IMR-90 (cell line): ENCODE measurements at regions not wholly inside any gene's neighbourhood (a gene's known extent, or its start where the extent isn't known, plus 50 kb on each side); places are given as distances from the start of the nearest gene placed in this dataset.

ENCODE experiments used
- ATAC-seq: fragments of 200-7000 bp; cut with Tn5 transposase; 2 replicates; pipeline ENCODE4 v1.9.1; 2020; ENCODE audit warnings: low read depth, mild to moderate bottlenecking, moderate library complexity
- BruUV-seq: library from RNA; stranded (reverse); fragments of 400-500 nt; replicated peaks from 2 replicates; lab custom pipeline; 2021; lab: Mats Ljungman, UMichigan
- CTCF ChIA-PET: fragments of 300-600 bp; formaldehyde crosslinking; extraction: SDS; loops from one replicate; lab custom pipeline; 2021; ENCODE audit warnings: antibody characterized with exemption; lab: Yijun Ruan, JAX
- POLR2A ChIA-PET: fragments of 300-600 bp; sonication (Branson Sonifier 250); formaldehyde crosslinking; loops from one replicate; lab custom pipeline; 2022; ENCODE audit warnings: antibody characterized with exemption; ENCODE audit not compliant: unreplicated experiment; lab: Charles Lee
- DNase-seq: peaks from one replicate; pipeline ENCODE4 v3.0.0; 2013
- H2AFZ ChIP-seq: replicated peaks from 2 replicates; pipeline ENCODE3; 2013; ENCODE audit warnings: low read length, mild to moderate bottlenecking; ENCODE audit not compliant: poor library complexity
- H2AK5ac ChIP-seq: 2 replicates; pipeline ENCODE4 v1.6.1; 2013; ENCODE audit warnings: low read depth, low read length, inconsistent platforms
- H2AK9ac ChIP-seq: replicated peaks from 2 replicates; pipeline ENCODE3; 2013; ENCODE audit warnings: mild to moderate bottlenecking, low read depth, low read length, moderate library complexity; ENCODE audit not compliant: poor library complexity
- H2BK120ac ChIP-seq: 2 replicates; pipeline ENCODE4 v1.6.1; 2013; ENCODE audit warnings: low read depth, low read length, inconsistent platforms
- H2BK15ac ChIP-seq: 3 replicates; pipeline ENCODE4 v1.6.1; 2013; ENCODE audit warnings: low read depth, low read length, inconsistent platforms
- H2BK20ac ChIP-seq: 2 replicates; pipeline ENCODE4 v1.6.1; 2013; ENCODE audit warnings: low read depth, mild to moderate bottlenecking, inconsistent platforms, low read length, moderate library complexity
- H2BK5ac ChIP-seq: 2 replicates; pipeline ENCODE4 v1.6.1; 2013; ENCODE audit warnings: mild to moderate bottlenecking, low read depth, low read length, inconsistent platforms; ENCODE audit not compliant: poor library complexity, severe bottlenecking
- H3K14ac ChIP-seq: replicated peaks from 2 replicates; pipeline ENCODE4 v1.6.1; 2013; ENCODE audit warnings: low read depth, low read length, inconsistent platforms
- H3K18ac ChIP-seq: 2 replicates; pipeline ENCODE4 v1.6.1; 2013; ENCODE audit warnings: low read depth, low read length, control low read depth
- H3K23ac ChIP-seq: 2 replicates; pipeline ENCODE4 v1.6.1; 2013; ENCODE audit warnings: low read depth, low read length, inconsistent platforms
- H3K27ac ChIP-seq: 2 replicates; pipeline ENCODE4 v1.5.1; 2013; ENCODE audit warnings: mild to moderate bottlenecking, control low read depth, low read length; ENCODE audit not compliant: insufficient read depth
- H3K27me3 ChIP-seq: 2 replicates; pipeline ENCODE4 v1.6.1; 2013; ENCODE audit warnings: low read length; ENCODE audit not compliant: control insufficient read depth, insufficient read depth
- H3K36me3 ChIP-seq: 2 replicates; pipeline ENCODE4 v1.6.1; 2013; ENCODE audit warnings: low read length, mixed read lengths; ENCODE audit not compliant: control insufficient read depth, insufficient read depth
- H3K4ac ChIP-seq: 2 replicates; pipeline ENCODE4 v1.6.1; 2013; ENCODE audit warnings: low read depth, low read length, inconsistent platforms
- H3K4me1 ChIP-seq: 2 replicates; pipeline ENCODE4 v1.6.1; 2013; ENCODE audit warnings: low read length, mixed read lengths; ENCODE audit not compliant: control insufficient read depth, insufficient read depth
- H3K4me2 ChIP-seq: 2 replicates; pipeline ENCODE4 v1.6.1; 2013; ENCODE audit warnings: low read depth, mild to moderate bottlenecking, control low read depth, low read length, moderate library complexity
- H3K4me3 ChIP-seq: 2 replicates; pipeline ENCODE4 v1.5.1; 2013; ENCODE audit warnings: low read depth, mild to moderate bottlenecking, control low read depth, low read length, moderate library complexity; ENCODE audit not compliant: insufficient read depth
- H3K56ac ChIP-seq: 2 replicates; pipeline ENCODE4 v1.6.1; 2013; ENCODE audit warnings: low read length, inconsistent platforms; ENCODE audit not compliant: insufficient read depth; ENCODE audit errors: extremely low read depth
- H3K79me1 ChIP-seq, 2 experiments: 2 replicates each; pipeline ENCODE4 v1.6.1; 2013; ENCODE audit warnings: low read length in 2 of 2, inconsistent platforms in 1 of 2, low read depth in 1 of 2
- H3K9ac ChIP-seq: 2 replicates; pipeline ENCODE4 v1.6.1; 2013; ENCODE audit warnings: low read depth, low read length, control low read depth
- H3K9me1 ChIP-seq: 2 replicates; pipeline ENCODE4 v1.6.1; 2013; ENCODE audit warnings: low read length, inconsistent platforms; ENCODE audit not compliant: insufficient read depth
- H3K9me3 ChIP-seq: 2 replicates; pipeline ENCODE4 v1.6.1; 2013; ENCODE audit warnings: low read length; ENCODE audit not compliant: control insufficient read depth, insufficient read depth
- H4K20me1 ChIP-seq: 2 replicates; pipeline ENCODE4 v1.6.1; 2013; ENCODE audit warnings: low read length, inconsistent platforms; ENCODE audit not compliant: insufficient read depth
- H4K5ac ChIP-seq: 2 replicates; pipeline ENCODE4 v1.6.1; 2013; ENCODE audit warnings: mild to moderate bottlenecking, low read depth, low read length, control low read depth
- H4K8ac ChIP-seq, 2 experiments: 2 replicates each; pipeline ENCODE4 v1.6.1; 2013; ENCODE audit warnings: low read depth in 2 of 2, low read length in 2 of 2, control low read depth in 1 of 2, inconsistent platforms in 1 of 2
- H4K91ac ChIP-seq: 2 replicates; pipeline ENCODE4 v1.6.1; 2013; ENCODE audit warnings: low read depth, low read length, inconsistent platforms; ENCODE audit not compliant: insufficient read depth
- BHLHE40 ChIP-seq: fragments of 150-350 bp; IDR thresholded peaks from 2 replicates; pipeline ENCODE4 v1.6.1; 2016; ENCODE audit warnings: mild to moderate bottlenecking, low read depth, low read length
- CEBPB ChIP-seq: IDR thresholded peaks from 2 replicates; pipeline ENCODE4 v1.6.1; 2012; ENCODE audit warnings: low read depth, low read length, improper control_type of control experiment
- CHD1 ChIP-seq: IDR thresholded peaks from 2 replicates; pipeline ENCODE4 v1.6.1; 2012; ENCODE audit warnings: low read depth, low read length, improper control_type of control experiment
- CTCF ChIP-seq: conservative IDR thresholded peaks from 2 replicates; pipeline ENCODE4 v1.5.1; 2012; ENCODE audit warnings: mild to moderate bottlenecking, low read depth, low read length, improper control_type of control experiment
- FOS ChIP-seq: fragments of 150-350 bp; IDR thresholded peaks from 2 replicates; pipeline ENCODE4 v1.6.1; 2016; ENCODE audit warnings: low read depth, low read length
- MAFK ChIP-seq: IDR thresholded peaks from 2 replicates; pipeline ENCODE4 v1.6.1; 2012; ENCODE audit warnings: low read depth, low read length, improper control_type of control experiment
- MAZ ChIP-seq: IDR thresholded peaks from 2 replicates; pipeline ENCODE4 v1.6.1; 2012; ENCODE audit warnings: low read depth, mild to moderate bottlenecking, low read length, improper control_type of control experiment, moderate library complexity, borderline replicate concordance
- MXI1 ChIP-seq: IDR thresholded peaks from 2 replicates; pipeline ENCODE4 v1.6.1; 2012; ENCODE audit warnings: low read depth, mild to moderate bottlenecking, low read length, moderate library complexity, borderline replicate concordance
- NFE2L2 ChIP-seq: fragments of 150-350 bp; IDR thresholded peaks from 2 replicates; pipeline ENCODE4 v1.6.1; 2016; ENCODE audit warnings: low read depth, mild to moderate bottlenecking, low read length
- POLR2A ChIP-seq: IDR thresholded peaks from 2 replicates; pipeline ENCODE4 v1.6.1; 2012; ENCODE audit warnings: mild to moderate bottlenecking, low read depth, low read length
- RAD21 ChIP-seq: IDR thresholded peaks from 2 replicates; pipeline ENCODE4 v1.6.1; 2012; ENCODE audit warnings: low read length, improper control_type of control experiment
- RCOR1 ChIP-seq: IDR thresholded peaks from 2 replicates; pipeline ENCODE4 v1.6.1; 2012; ENCODE audit warnings: mild to moderate bottlenecking, low read length, improper control_type of control experiment; ENCODE audit not compliant: insufficient replicate concordance
- RFX5 ChIP-seq: IDR thresholded peaks from 2 replicates; pipeline ENCODE4 v1.8.0; 2012; ENCODE audit warnings: low read depth, mild to moderate bottlenecking, low read length, moderate library complexity
- SMC3 ChIP-seq: fragments of 150-350 bp; IDR thresholded peaks from 2 replicates; pipeline ENCODE4 v1.6.1; 2016; ENCODE audit warnings: low read depth, mild to moderate bottlenecking, antibody characterized with exemption, low read length, moderate library complexity
- USF2 ChIP-seq: fragments of 150-350 bp; IDR thresholded peaks from 2 replicates; pipeline ENCODE4 v1.6.1; 2017; ENCODE audit warnings: mild to moderate bottlenecking, antibody characterized with exemption, low read length, low read depth
- WGBS, 2 experiments: methylation state at CpG; one replicate each; pipeline versions ENCODE4 v1.1.5 to v1.1.7; 2013; ENCODE audit warnings: missing lambda C conversion rate in 2 of 2; ENCODE audit not compliant: insufficient read length in 1 of 2; ENCODE audit errors: extremely low coverage in 2 of 2; 5-methylcytosine and 5-hydroxymethylcytosine counted together
- dilution Hi-C: fragments of 300-500 bp; cut with HindIII; formaldehyde crosslinking; loops from one replicate; pipeline ENCODE4 v1.14.3; 2018; ENCODE audit warnings: low sequenced_read_pairs; ENCODE audit not compliant: unreplicated experiment
- in situ Hi-C: fragments of 300-500 bp; cut with MboI; formaldehyde crosslinking; loops from 3 replicates; pipeline ENCODE4 v1.14.3; 2019; ENCODE audit warnings: low sequenced_read_pairs, inconsistent platforms, mixed read lengths
- intact Hi-C: fragments of 100-400 bp; cut with micrococcal nuclease; formaldehyde crosslinking; loops from 2 replicates; pipeline ENCODE4 v1.10.0; 2022
- TF ChIP-seq, protein P1 (sequence below): fragments of 150-350 bp; IDR thresholded peaks from 2 replicates; pipeline ENCODE4 v1.6.1; 2016; ENCODE audit warnings: low read depth, mild to moderate bottlenecking, low read length, moderate library complexity, borderline replicate concordance

- ATAC-seq (no peak), DNase-seq (no peak)
- H3K9ac ChIP-seq = no peak overlapping the region
- CTCF ChIA-PET = no interaction called here
- H3K56ac ChIP-seq = no peak overlapping the region
- no peaks in the 10 kb centered on the region for H3K4me1 ChIP-seq
- in situ Hi-C loops = no loop called here
- no peak overlapping the region for H2AFZ ChIP-seq
- H2BK120ac ChIP-seq = no peak overlapping the region
- H2BK20ac ChIP-seq = no peak overlapping the region
- H3K4ac ChIP-seq = no peak overlapping the region
- TF ChIP-seq POLR2A = no peak
- TF ChIP-seq SMC3 = no peak
- TF ChIP-seq MAFK = no peak
- TF ChIP-seq RAD21 = no peak
- no peak for TF ChIP-seq BHLHE40
- TF ChIP-seq FOS = no peak
- no peak for TF ChIP-seq CTCF
- no peak for TF ChIP-seq CEBPB
- TF ChIP-seq RFX5 = no peak
- TF ChIP-seq CHD1 = no peak
- no peak for TF ChIP-seq NFE2L2
- TF ChIP-seq USF2 = no peak
- TF ChIP-seq MAZ = no peak
- TF ChIP-seq MXI1 = no peak
- no peak for TF ChIP-seq RCOR1
- TF ChIP-seq, protein P1, sequence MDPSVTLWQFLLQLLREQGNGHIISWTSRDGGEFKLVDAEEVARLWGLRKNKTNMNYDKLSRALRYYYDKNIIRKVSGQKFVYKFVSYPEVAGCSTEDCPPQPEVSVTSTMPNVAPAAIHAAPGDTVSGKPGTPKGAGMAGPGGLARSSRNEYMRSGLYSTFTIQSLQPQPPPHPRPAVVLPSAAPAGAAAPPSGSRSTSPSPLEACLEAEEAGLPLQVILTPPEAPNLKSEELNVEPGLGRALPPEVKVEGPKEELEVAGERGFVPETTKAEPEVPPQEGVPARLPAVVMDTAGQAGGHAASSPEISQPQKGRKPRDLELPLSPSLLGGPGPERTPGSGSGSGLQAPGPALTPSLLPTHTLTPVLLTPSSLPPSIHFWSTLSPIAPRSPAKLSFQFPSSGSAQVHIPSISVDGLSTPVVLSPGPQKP = no peak
- no peaks in the 10 kb centered on the region for H3K79me1 ChIP-seq
- dilution Hi-C loops = no loop called here
- no TSS peak for BruUV-seq
- no peak overlapping the region for H2AK5ac ChIP-seq
- H3K27ac ChIP-seq = no peak overlapping the region
- no peak overlapping the region for H3K4me3 ChIP-seq
- no peak overlapping the region for H3K4me2 ChIP-seq
- no peaks in the 10 kb centered on the region for H3K9me1 ChIP-seq
- H4K20me1 ChIP-seq = no peaks in the 10 kb centered on the region
- peaks cover 53% of the 10 kb centered on the region for H3K27me3 ChIP-seq
- no peak overlapping the region for H3K14ac ChIP-seq
- no peak overlapping the region for H3K23ac ChIP-seq
- H3K9me3 ChIP-seq = peaks cover 5% of the 10 kb centered on the region
- no peak overlapping the region for H3K18ac ChIP-seq
- H2AK9ac ChIP-seq = no peak overlapping the region
- H4K8ac ChIP-seq = no peak overlapping the region
- no peaks in the 10 kb centered on the region for H3K36me3 ChIP-seq
- H2BK15ac ChIP-seq = no peak overlapping the region
- no peak overlapping the region for H2BK5ac ChIP-seq
- WGBS, 2 experiments = no CpG with 5 or more reads among the region's 2 CpGs
- POLR2A ChIA-PET = no interaction called here
- H4K5ac ChIP-seq = no peak overlapping the region
- intact Hi-C loops = no loop called here
- no peak overlapping the region for H4K91ac ChIP-seq
Measured at GRCh38 chr6:14189074-14189473, 71.5 kb downstream of the CD83 start.
